SK-N-SH (cell line): ENCODE measurements at regions not wholly inside any gene's neighbourhood (a gene's known extent, or its start where the extent isn't known, plus 50 kb on each side); places are given as distances from the start of the nearest gene placed in this dataset.

Source experiments
- CTCF ChIA-PET: fragments of 300-600, 350-600 bp; formaldehyde crosslinking; extraction: SDS; loops from one replicate; lab custom pipeline; 2021; lab: Yijun Ruan, JAX
- POLR2A ChIA-PET: fragments of 350-600 bp; sonication (Branson Sonifier 250); formaldehyde crosslinking; extraction: SDS; loops from one replicate; lab custom pipeline; 2020; ENCODE audit warnings: antibody characterized with exemption, inconsistent platforms; lab: Yijun Ruan, JAX
- DNase-seq: peaks from one replicate; pipeline ENCODE4 v3.0.0; 2012
- H2AFZ ChIP-seq: fragments of 200-600 bp; sonication (generic); 2 replicates; pipeline ENCODE4 v1.8.1; 2016; ENCODE audit warnings: antibody characterized with exemption, mild to moderate bottlenecking, low read depth
- H3F3A ChIP-seq: fragments of 200-600 bp; sonication (generic); replicated peaks from 2 replicates; pipeline ENCODE3; 2016; ENCODE audit warnings: antibody characterized with exemption, mild to moderate bottlenecking; ENCODE audit not compliant: insufficient read depth
- H3K27ac ChIP-seq, 2 experiments: fragments of 200-500 bp in 1 of 2; fragments of 200-600 bp in 1 of 2; sonication (Bioruptor generic) in 1 of 2; sonication (generic), shearing (Covaris generic) in 1 of 2; 2 replicates each; pipeline versions ENCODE4 v1.5.1 to v1.6.1; 2014 to 2016; ENCODE audit warnings: low read depth in 2 of 2, inconsistent platforms in 1 of 2, low read length in 1 of 2, mild to moderate bottlenecking in 1 of 2, mixed read lengths in 1 of 2
- H3K27me3 ChIP-seq: fragments of 200-600 bp; sonication (generic), shearing (Covaris generic); 2 replicates; pipeline ENCODE4 v1.6.1; 2016; ENCODE audit warnings: mixed run types; ENCODE audit not compliant: insufficient read depth
- H3K36me3 ChIP-seq, 2 experiments: fragments of 200-500 bp in 1 of 2; fragments of 200-600 bp in 1 of 2; sonication (Bioruptor generic) in 1 of 2; sonication (generic) in 1 of 2; replicated peaks in 1 of 2; 2 replicates each; pipeline versions ENCODE3 to v1.5.1; 2014 to 2016; ENCODE audit warnings: low read length in 1 of 2, mild to moderate bottlenecking in 1 of 2; ENCODE audit not compliant: insufficient read depth in 2 of 2, control insufficient read depth in 1 of 2
- H3K4me1 ChIP-seq, 2 experiments: fragments of 200-500 bp in 1 of 2; fragments of 200-600 bp in 1 of 2; sonication (Bioruptor generic) in 1 of 2; sonication (generic), shearing (Covaris generic) in 1 of 2; 2 replicates each; pipeline versions ENCODE4 v1.5.1 to v1.6.1; 2014 to 2016; ENCODE audit warnings: low read depth in 1 of 2, low read length in 1 of 2, mixed run types in 1 of 2; ENCODE audit not compliant: insufficient read depth in 2 of 2, control insufficient read depth in 1 of 2
- H3K4me2 ChIP-seq: fragments of 200-600 bp; sonication (generic), shearing (Covaris generic); 2 replicates; pipeline ENCODE4 v1.6.1; 2017; ENCODE audit warnings: mixed run types
- H3K4me3 ChIP-seq, 2 experiments: fragments of 200-500 bp in 1 of 2; fragments of 200-600 bp in 1 of 2; sonication (Bioruptor generic) in 1 of 2; sonication (generic), shearing (Covaris generic) in 1 of 2; 2 replicates each; pipeline versions ENCODE4 v1.5.1 to v1.8.1; 2014 to 2016; ENCODE audit warnings: low read depth in 2 of 2, inconsistent platforms in 1 of 2, low read length in 1 of 2, mild to moderate bottlenecking in 1 of 2, mixed read lengths in 1 of 2, moderate library complexity in 1 of 2
- H3K79me2 ChIP-seq: fragments of 200-600 bp; sonication (generic); 2 replicates; pipeline ENCODE4 v1.8.1; 2017; ENCODE audit warnings: mild to moderate bottlenecking; ENCODE audit not compliant: insufficient read depth
- H3K9ac ChIP-seq: fragments of 200-600 bp; sonication (generic); 2 replicates; pipeline ENCODE4 v1.6.1; 2017; ENCODE audit warnings: mixed run types
- H3K9me2 ChIP-seq: fragments of 200-600 bp; sonication (generic); 2 replicates; pipeline ENCODE4 v1.6.1; 2017; ENCODE audit warnings: mixed run types
- H3K9me3 ChIP-seq: fragments of 200-600 bp; sonication (generic); 2 replicates; pipeline ENCODE4 v1.6.1; 2017; ENCODE audit warnings: mixed run types, mild to moderate bottlenecking, moderate library complexity
- H4K20me1 ChIP-seq: fragments of 200-600 bp; sonication (generic); 2 replicates; pipeline ENCODE4 v1.6.1; 2017; ENCODE audit warnings: mild to moderate bottlenecking, mixed run types; ENCODE audit not compliant: insufficient read depth
- CHD2 ChIP-seq: fragments of 150-350 bp; IDR thresholded peaks from 2 replicates; pipeline ENCODE4 v1.6.1; 2018; ENCODE audit warnings: low read length; ENCODE audit not compliant: partially characterized antibody
- CTCF ChIP-seq: fragments of 200-600 bp; sonication (generic); IDR thresholded peaks from 2 replicates; pipeline ENCODE4 v1.6.1; 2017; ENCODE audit warnings: antibody characterized with exemption, mild to moderate bottlenecking, moderate library complexity
- ELF1 ChIP-seq: IDR thresholded peaks from 2 replicates; pipeline ENCODE4 v1.4.0; 2012
- EP300 ChIP-seq, 2 experiments: IDR thresholded peaks; 2 replicates each; pipeline versions ENCODE4 v1.4.0 to v1.6.1; 2012; ENCODE audit warnings: borderline replicate concordance in 1 of 2, low read depth in 1 of 2, low read length in 1 of 2
- FOXJ3 ChIP-seq: sonication (generic); formaldehyde crosslinking; IDR thresholded peaks from 2 replicates; pipeline ENCODE4 v1.5.1; 2020; ENCODE audit warnings: mild to moderate bottlenecking, missing genetic modification reagents
- GATA2 ChIP-seq: sonication (generic); formaldehyde crosslinking; IDR thresholded peaks from 2 replicates; pipeline ENCODE4 v1.5.0; 2020; ENCODE audit warnings: mild to moderate bottlenecking, missing genetic modification reagents
- MAX ChIP-seq: IDR thresholded peaks from 2 replicates; pipeline ENCODE4 v1.4.0; 2012; ENCODE audit warnings: low read depth
- MEF2A ChIP-seq: IDR thresholded peaks from 2 replicates; pipeline ENCODE4 v1.4.0; 2012; ENCODE audit warnings: low read depth, borderline replicate concordance
- NFIC ChIP-seq: IDR thresholded peaks from 2 replicates; pipeline ENCODE4 v1.4.0; 2012; ENCODE audit warnings: borderline replicate concordance
- NRF1 ChIP-seq: IDR thresholded peaks from 2 replicates; pipeline ENCODE4 v1.6.1; 2012; ENCODE audit warnings: low read depth, mild to moderate bottlenecking, low read length
- PBX3 ChIP-seq: IDR thresholded peaks from 2 replicates; pipeline ENCODE4; 2012
- SMC3 ChIP-seq: IDR thresholded peaks from 2 replicates; pipeline ENCODE4 v1.6.1; 2012; ENCODE audit warnings: low read depth, low read length, improper control_type of control experiment
- USF1 ChIP-seq: IDR thresholded peaks from 2 replicates; pipeline ENCODE4 v1.4.0; 2012; ENCODE audit warnings: low read depth, borderline replicate concordance
- YY1 ChIP-seq: IDR thresholded peaks from 2 replicates; pipeline ENCODE4 v1.4.0; 2012; ENCODE audit warnings: low read depth, mild to moderate bottlenecking
- WGBS: methylation state at CpG from one replicate; pipeline ENCODE4 v1.1.6; 2017; ENCODE audit warnings: low lambda C conversion rate; 5-methylcytosine and 5-hydroxymethylcytosine counted together

- no peak for DNase-seq
- no peaks in the 10 kb centered on the region for H3K36me3 ChIP-seq
- H3K27ac ChIP-seq: no peak overlapping the region
- no peak for TF ChIP-seq FOXJ3
- no peak for TF ChIP-seq SMC3
- no peak for TF ChIP-seq GATA2
- no peak for TF ChIP-seq ELF1
- no peak overlapping the region for H3K4me2 ChIP-seq
- H3K79me2 ChIP-seq: no peaks in the 10 kb centered on the region
- ChIA-PET CTCF (no interaction called here), POLR2A (no interaction called here)
- no peak overlapping the region for H2AFZ ChIP-seq
- H3K4me1 ChIP-seq: no peaks in the 10 kb centered on the region
- 56% methylated on average over 8 of the region's 8 CpGs for WGBS
- no peak overlapping the region for H3K9ac ChIP-seq
- H3K9me3 ChIP-seq: no peaks in the 10 kb centered on the region
- no peaks in the 10 kb centered on the region for H3K9me2 ChIP-seq
- H4K20me1 ChIP-seq: no peaks in the 10 kb centered on the region
- no peak overlapping the region for H3K4me3 ChIP-seq
- no peaks in the 10 kb centered on the region for H3K27me3 ChIP-seq
- H3F3A ChIP-seq: no peaks in the 10 kb centered on the region
Measured at GRCh38 chr1:217369271-217369981, 261.5 kb downstream of the GPATCH2 start.

- Histone ChIP-seq H3K9me2 (no peaks in the 10 kb centered on the region), H3K4me1 (no peaks in the 10 kb centered on the region), H3K4me2 (no peak overlapping the region)
- WGBS: 71% methylated on average over 3 of the region's 3 CpGs
- no peak for TF ChIP-seq CTCF
- TF ChIP-seq PBX3: no peak
- no peak for TF ChIP-seq MEF2A
- no peak for TF ChIP-seq FOXJ3
- TF ChIP-seq YY1: no peak
- no peak for TF ChIP-seq MAX
- no peak for TF ChIP-seq EP300 (IDR thresholded peaks at IDR 0.05; ENCODE audit: borderline replicate concordance in 1 of 2, low read depth in 1 of 2, low read length in 1 of 2)
- no peak for TF ChIP-seq NFIC
- TF ChIP-seq CHD2: no peak
- TF ChIP-seq NRF1: no peak
- no peak for TF ChIP-seq USF1
- TF ChIP-seq, all 33 proteins: peak for 0
- DNase-seq: no peak
- Histone ChIP-seq H3K27ac (no peak overlapping the region), H3K79me2 (no peaks in the 10 kb centered on the region), H3K9ac (no peak overlapping the region), H3K36me3 (no peaks in the 10 kb centered on the region), H3F3A (no peaks in the 10 kb centered on the region), H3K27me3 (no peaks in the 10 kb centered on the region), H2AFZ (no peak overlapping the region), H4K20me1 (no peaks in the 10 kb centered on the region), H3K4me3 (no peak overlapping the region), H3K9me3 (no peaks in the 10 kb centered on the region)
- CTCF ChIA-PET: interaction anchor here (0.9 to 1.3 kb wide), 3 partner anchors 12 to 382 kb away, joined by 3 read pairs; no protein-coding TSS in a partner anchor
- POLR2A ChIA-PET: no interaction called here
Measured at GRCh38 chr1:217364220-217364619, 266.7 kb downstream of the GPATCH2 start.
